KMS-11 (cell line): ENCODE measurements at regions not wholly inside any gene's neighbourhood (a gene's known extent, or its start where the extent isn't known, plus 50 kb on each side); places are given as distances from the start of the nearest gene placed in this dataset.

Experiments
- H2AFZ ChIP-seq: fragments of 200-600 bp; sonication (generic); 2 replicates; pipeline ENCODE4 v1.6.1; 2016; ENCODE audit warnings: antibody characterized with exemption, mixed run types, low read depth
- H3K27ac ChIP-seq: fragments of 200-600 bp; sonication (generic); 2 replicates; pipeline ENCODE4 v1.6.1; 2016; ENCODE audit warnings: mild to moderate bottlenecking, mixed run types
- H3K27me3 ChIP-seq: fragments of 200-600 bp; sonication (generic); 2 replicates; pipeline ENCODE4 v1.6.1; 2017; ENCODE audit warnings: mild to moderate bottlenecking, low read depth, mixed run types, moderate library complexity; ENCODE audit not compliant: insufficient read depth
- H3K36me3 ChIP-seq: fragments of 200-600 bp; sonication (generic); 2 replicates; pipeline ENCODE4 v1.6.1; 2017; ENCODE audit warnings: mild to moderate bottlenecking, mixed run types; ENCODE audit not compliant: insufficient read depth
- H3K4me1 ChIP-seq: fragments of 200-600 bp; sonication (generic); 2 replicates; pipeline ENCODE4 v1.6.1; 2016; ENCODE audit warnings: mild to moderate bottlenecking, low read depth, mixed run types; ENCODE audit not compliant: poor library complexity, severe bottlenecking
- H3K4me2 ChIP-seq: fragments of 200-600 bp; sonication (generic); 2 replicates; pipeline ENCODE4 v1.7.0; 2016; ENCODE audit warnings: mild to moderate bottlenecking, mixed run types
- H3K4me3 ChIP-seq: fragments of 200-600 bp; sonication (generic); IDR thresholded peaks from 2 replicates; pipeline ENCODE4 v1.6.1; 2017; ENCODE audit warnings: low read depth, low read length, mixed read lengths; ENCODE audit not compliant: insufficient read depth
- H3K79me2 ChIP-seq: fragments of 200-600 bp; sonication (generic); 2 replicates; pipeline ENCODE4 v1.6.1; 2016; ENCODE audit warnings: low read depth, mixed run types; ENCODE audit not compliant: insufficient read depth
- H3K9ac ChIP-seq: fragments of 200-600 bp; sonication (generic); 2 replicates; pipeline ENCODE4 v1.6.1; 2016; ENCODE audit warnings: mild to moderate bottlenecking, mixed run types
- H4K20me1 ChIP-seq: fragments of 200-600 bp; sonication (generic); 2 replicates; pipeline ENCODE4 v1.6.1; 2016; ENCODE audit warnings: mild to moderate bottlenecking, mixed run types; ENCODE audit not compliant: insufficient read depth
- CTCF ChIP-seq: fragments of 200-600 bp; sonication (generic); conservative IDR thresholded peaks from 2 replicates; pipeline ENCODE4 v1.6.1; 2017; ENCODE audit warnings: low read depth, mild to moderate bottlenecking, antibody characterized with exemption, low read length, moderate library complexity, mixed read lengths

DNA sequence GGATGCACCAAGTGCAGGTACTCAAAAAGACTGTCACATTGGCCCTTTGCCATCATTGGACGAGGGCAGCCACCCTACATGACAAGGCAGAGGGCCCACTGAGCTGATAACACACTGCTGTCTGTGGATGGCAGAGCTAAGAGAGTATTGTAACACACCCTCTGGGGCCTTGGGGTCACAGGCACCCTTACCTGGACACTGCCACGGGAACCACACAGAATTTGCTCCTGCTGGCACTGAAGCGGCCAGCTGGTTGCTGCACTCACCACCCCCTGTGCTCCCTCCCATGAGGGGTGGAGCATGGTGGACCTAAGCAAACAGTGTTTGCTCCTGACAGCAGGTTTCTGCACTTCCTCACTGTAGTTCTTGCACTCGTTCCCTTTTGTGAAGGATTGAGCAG is 208.2 kb upstream of the SGO1 start:
- H3K36me3 ChIP-seq = no peaks in the 10 kb centered on the region
- no peaks in the 10 kb centered on the region for H4K20me1 ChIP-seq
- no peak overlapping the region for H2AFZ ChIP-seq
- no peak overlapping the region for H3K4me2 ChIP-seq
- no peak for TF ChIP-seq CTCF
- no peaks in the 10 kb centered on the region for H3K4me1 ChIP-seq
- H3K79me2 ChIP-seq = no peaks in the 10 kb centered on the region
- H3K9ac ChIP-seq = no peak overlapping the region
- no peak overlapping the region for H3K4me3 ChIP-seq
- H3K27ac ChIP-seq = no peak overlapping the region
- no peaks in the 10 kb centered on the region for H3K27me3 ChIP-seq

DNA sequence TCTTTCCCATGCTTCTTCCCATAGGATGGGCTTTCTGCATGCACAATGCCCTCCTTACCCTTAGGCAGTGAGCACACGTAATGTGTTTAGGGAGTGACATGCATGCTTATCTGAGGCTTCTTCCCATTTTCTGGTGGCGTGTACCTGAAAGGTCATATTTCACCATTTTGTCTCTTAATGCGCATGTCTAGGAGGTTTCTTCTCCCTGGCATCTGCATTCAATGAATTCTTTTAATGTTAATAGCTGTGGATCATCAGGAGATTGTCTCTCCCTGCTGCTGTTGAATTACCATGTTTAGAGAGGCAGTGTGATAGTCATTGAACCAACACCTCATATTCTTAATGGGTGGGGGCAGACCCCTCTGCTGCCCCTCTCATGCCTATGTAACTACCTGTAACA is 205.6 kb upstream of the SGO1 start:
- H3K27me3 ChIP-seq = no peaks in the 10 kb centered on the region
- no peak overlapping the region for H3K4me3 ChIP-seq
- no peak overlapping the region for H3K9ac ChIP-seq
- no peak overlapping the region for H3K4me2 ChIP-seq
- H3K79me2 ChIP-seq = no peaks in the 10 kb centered on the region
- no peaks in the 10 kb centered on the region for H3K4me1 ChIP-seq
- no peaks in the 10 kb centered on the region for H4K20me1 ChIP-seq
- no peak for TF ChIP-seq CTCF
- no peaks in the 10 kb centered on the region for H3K36me3 ChIP-seq
- no peak overlapping the region for H3K27ac ChIP-seq
- H2AFZ ChIP-seq = no peak overlapping the region

DNA sequence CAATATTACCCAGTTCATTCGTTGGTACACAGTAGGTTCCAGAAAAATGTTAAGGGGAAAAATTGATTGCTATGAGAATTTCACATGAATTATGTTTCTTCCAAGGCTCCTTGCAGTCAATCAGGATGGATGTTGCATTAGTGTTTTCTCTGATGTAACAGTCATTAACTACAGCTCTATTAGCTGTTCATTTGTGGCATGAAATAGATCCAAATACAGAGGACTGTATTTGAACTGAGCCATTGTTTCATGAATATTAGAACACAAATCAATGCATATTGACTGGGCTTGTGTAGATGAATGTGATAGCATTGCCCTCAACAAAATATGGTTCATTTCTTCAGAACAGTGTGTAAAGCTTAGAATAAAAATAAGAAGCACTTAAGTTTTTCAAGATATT is 203.0 kb upstream of the SGO1 start:
- TF ChIP-seq CTCF = no peak
- H4K20me1 ChIP-seq = no peaks in the 10 kb centered on the region
- no peaks in the 10 kb centered on the region for H3K79me2 ChIP-seq
- no peaks in the 10 kb centered on the region for H3K36me3 ChIP-seq
- H3K27me3 ChIP-seq = no peaks in the 10 kb centered on the region
- no peaks in the 10 kb centered on the region for H3K4me1 ChIP-seq
- no peak overlapping the region for H3K9ac ChIP-seq
- no peak overlapping the region for H2AFZ ChIP-seq
- H3K27ac ChIP-seq = no peak overlapping the region
- H3K4me3 ChIP-seq = no peak overlapping the region
- H3K4me2 ChIP-seq = no peak overlapping the region

DNA sequence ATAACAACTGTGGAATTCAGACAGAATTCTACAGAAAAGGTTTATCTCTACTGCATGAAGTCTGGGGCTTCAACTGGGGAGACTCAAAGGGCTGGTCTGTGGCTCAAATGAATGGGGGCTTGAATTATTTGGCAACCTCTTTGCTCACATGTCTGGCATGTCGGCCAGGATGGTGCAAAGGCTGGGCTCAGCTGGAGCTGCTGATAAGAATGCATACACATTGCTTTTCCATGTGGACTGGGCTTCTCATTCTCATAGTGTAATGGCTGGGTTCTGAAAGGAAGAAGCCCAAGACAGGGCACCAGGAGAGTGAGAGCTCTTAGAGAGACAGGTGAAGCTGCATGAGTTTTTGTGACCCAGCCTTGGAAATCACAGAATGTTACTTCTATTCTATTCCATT is 194.3 kb upstream of the SGO1 start:
- no peak overlapping the region for H3K27ac ChIP-seq
- H3K4me1 ChIP-seq = no peaks in the 10 kb centered on the region
- H2AFZ ChIP-seq = no peak overlapping the region
- no peak overlapping the region for H3K4me2 ChIP-seq
- H4K20me1 ChIP-seq = no peaks in the 10 kb centered on the region
- no peaks in the 10 kb centered on the region for H3K79me2 ChIP-seq
- TF ChIP-seq CTCF = no peak
- no peak overlapping the region for H3K9ac ChIP-seq
- H3K4me3 ChIP-seq = no peak overlapping the region
- no peaks in the 10 kb centered on the region for H3K36me3 ChIP-seq
- no peaks in the 10 kb centered on the region for H3K27me3 ChIP-seq

- Histone ChIP-seq H3K27me3 (no peaks in the 10 kb centered on the region), H3K4me3 (no peak overlapping the region), H3K9ac (no peak overlapping the region), H3K4me1 (no peaks in the 10 kb centered on the region), H3K79me2 (no peaks in the 10 kb centered on the region), H3K4me2 (no peak overlapping the region), H3K36me3 (no peaks in the 10 kb centered on the region), H4K20me1 (no peaks in the 10 kb centered on the region), H2AFZ (no peak overlapping the region), H3K27ac (no peak overlapping the region)
- TF ChIP-seq CTCF = no peak
These were observed 192.3 kb upstream of the SGO1 start for GRCh38 chr3:20378315-20378714.
